ENCODE measurements at regions not wholly inside any gene's neighbourhood (a gene's known extent, or its start where the extent isn't known, plus 50 kb on each side); places are given as distances from the start of the nearest gene placed in this dataset.

DNA sequence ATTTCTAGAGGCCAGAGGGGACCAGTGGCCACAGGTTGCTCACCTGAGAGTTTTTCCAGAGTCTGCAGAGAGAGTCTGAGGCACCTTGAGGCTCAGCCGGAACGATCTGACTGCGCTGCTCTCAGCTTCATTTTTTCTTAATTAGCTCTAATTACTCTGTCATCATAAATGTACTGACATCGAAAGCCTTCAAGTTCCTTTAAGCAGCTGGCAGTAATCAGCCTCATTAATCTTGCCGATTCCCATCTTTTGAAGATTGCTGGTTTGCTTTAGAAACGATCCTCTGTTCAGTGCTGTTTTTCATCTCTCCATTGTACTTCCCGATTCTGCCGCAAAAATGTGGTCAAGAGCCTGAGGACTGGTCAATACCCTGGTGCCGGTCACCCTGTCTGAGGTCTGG, 454.7 kb downstream of the TYW1 start:
- H3K4me1 ChIP-seq (ENCODE audit: control insufficient read depth, insufficient read depth, low read length) = no peaks in the 10 kb centered on the region
- 85% methylated on average over 9 of the region's 9 CpGs for WGBS (ENCODE audit: insufficient coverage)
- H3K36me3 ChIP-seq (ENCODE audit: control insufficient read depth, insufficient read depth, low read length) = no peaks in the 10 kb centered on the region
- Mint-ChIP-seq H3K9me3 (peaks cover 3 to 6% of the 10 kb centered on the region in 2 donors), H3K4me3 (no peak overlapping the region), H3K4me1 (peaks cover 0 to 4% of the 10 kb centered on the region in 2 donors), H3K36me3 (no peaks in the 10 kb centered on the region), H3K27ac (no peak overlapping the region), H3K27me3 (ENCODE audit: low read depth in 2 of 2) (no peaks in the 10 kb centered on the region)
- H3K4me3 ChIP-seq (ENCODE audit: low read length) = no peak overlapping the region
- no peak for DNase-seq
- TF ChIP-seq, protein P1, sequence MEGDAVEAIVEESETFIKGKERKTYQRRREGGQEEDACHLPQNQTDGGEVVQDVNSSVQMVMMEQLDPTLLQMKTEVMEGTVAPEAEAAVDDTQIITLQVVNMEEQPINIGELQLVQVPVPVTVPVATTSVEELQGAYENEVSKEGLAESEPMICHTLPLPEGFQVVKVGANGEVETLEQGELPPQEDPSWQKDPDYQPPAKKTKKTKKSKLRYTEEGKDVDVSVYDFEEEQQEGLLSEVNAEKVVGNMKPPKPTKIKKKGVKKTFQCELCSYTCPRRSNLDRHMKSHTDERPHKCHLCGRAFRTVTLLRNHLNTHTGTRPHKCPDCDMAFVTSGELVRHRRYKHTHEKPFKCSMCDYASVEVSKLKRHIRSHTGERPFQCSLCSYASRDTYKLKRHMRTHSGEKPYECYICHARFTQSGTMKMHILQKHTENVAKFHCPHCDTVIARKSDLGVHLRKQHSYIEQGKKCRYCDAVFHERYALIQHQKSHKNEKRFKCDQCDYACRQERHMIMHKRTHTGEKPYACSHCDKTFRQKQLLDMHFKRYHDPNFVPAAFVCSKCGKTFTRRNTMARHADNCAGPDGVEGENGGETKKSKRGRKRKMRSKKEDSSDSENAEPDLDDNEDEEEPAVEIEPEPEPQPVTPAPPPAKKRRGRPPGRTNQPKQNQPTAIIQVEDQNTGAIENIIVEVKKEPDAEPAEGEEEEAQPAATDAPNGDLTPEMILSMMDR (IDR thresholded peaks at IDR 0.05) = no peak
- H3K9me3 ChIP-seq (ENCODE audit: control insufficient read depth, insufficient read depth, low read length) = no peaks in the 10 kb centered on the region
- H3K27me3 ChIP-seq (ENCODE audit: control insufficient read depth, insufficient read depth, low read length) = no peaks in the 10 kb centered on the region
- H3K27ac ChIP-seq (ENCODE audit: low read length) = no peak overlapping the region
- intact Hi-C loops (cut with micrococcal nuclease) = no loop called here
- ATAC-seq = no peak

DNA sequence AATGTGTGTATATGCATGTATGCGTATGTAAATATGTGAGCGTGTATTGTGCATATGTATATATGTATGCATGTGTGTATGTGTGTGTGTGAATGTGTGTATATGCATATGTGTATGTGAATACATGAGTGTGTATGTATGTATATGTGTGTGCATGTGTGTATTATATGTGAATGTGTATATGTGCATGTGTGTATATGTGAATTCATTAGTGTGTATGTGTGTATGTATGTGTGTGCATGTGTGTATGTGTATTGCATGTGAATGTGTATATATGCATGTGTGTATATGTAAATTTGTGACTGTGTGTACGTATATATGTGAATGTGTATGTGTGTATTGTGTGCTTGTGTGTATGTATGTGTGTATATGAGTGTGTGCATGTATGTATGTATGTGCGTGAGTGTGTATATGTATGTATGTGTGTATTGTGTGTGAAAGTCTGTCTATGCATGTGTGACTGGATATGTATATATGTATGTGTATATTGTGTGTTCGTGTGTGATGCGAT, 455.9 kb downstream of the TYW1 start:
- DNase-seq (no peak), ATAC-seq (peak in 1 of 3 donors; percentile 30)
- H3K27me3 Mint-ChIP-seq (ENCODE audit: low read depth in 2 of 2) = no peaks in the 10 kb centered on the region
- Histone ChIP-seq H3K27ac (ENCODE audit: low read length) (no peak overlapping the region), H3K27me3 (ENCODE audit: control insufficient read depth, insufficient read depth, low read length) (no peaks in the 10 kb centered on the region), H3K36me3 (ENCODE audit: control insufficient read depth, insufficient read depth, low read length) (no peaks in the 10 kb centered on the region), H3K4me3 (ENCODE audit: low read length) (no peak overlapping the region), H3K9me3 (ENCODE audit: control insufficient read depth, insufficient read depth, low read length) (no peaks in the 10 kb centered on the region), H3K4me1 (ENCODE audit: control insufficient read depth, insufficient read depth, low read length) (no peaks in the 10 kb centered on the region)
- intact Hi-C loops (cut with micrococcal nuclease) = no loop called here
- no peaks in the 10 kb centered on the region for H3K36me3 Mint-ChIP-seq
- H3K27ac Mint-ChIP-seq = no peak overlapping the region
- no peak overlapping the region for H3K4me3 Mint-ChIP-seq
- peaks cover 0 to 4% of the 10 kb centered on the region in 2 donors for H3K4me1 Mint-ChIP-seq
- peaks cover 3 to 6% of the 10 kb centered on the region in 2 donors for H3K9me3 Mint-ChIP-seq
- TF ChIP-seq, protein P1 (IDR thresholded peaks at IDR 0.05) = no peak
- WGBS (ENCODE audit: insufficient coverage) = 96% methylated on average over 6 of the region's 6 CpGs

DNA sequence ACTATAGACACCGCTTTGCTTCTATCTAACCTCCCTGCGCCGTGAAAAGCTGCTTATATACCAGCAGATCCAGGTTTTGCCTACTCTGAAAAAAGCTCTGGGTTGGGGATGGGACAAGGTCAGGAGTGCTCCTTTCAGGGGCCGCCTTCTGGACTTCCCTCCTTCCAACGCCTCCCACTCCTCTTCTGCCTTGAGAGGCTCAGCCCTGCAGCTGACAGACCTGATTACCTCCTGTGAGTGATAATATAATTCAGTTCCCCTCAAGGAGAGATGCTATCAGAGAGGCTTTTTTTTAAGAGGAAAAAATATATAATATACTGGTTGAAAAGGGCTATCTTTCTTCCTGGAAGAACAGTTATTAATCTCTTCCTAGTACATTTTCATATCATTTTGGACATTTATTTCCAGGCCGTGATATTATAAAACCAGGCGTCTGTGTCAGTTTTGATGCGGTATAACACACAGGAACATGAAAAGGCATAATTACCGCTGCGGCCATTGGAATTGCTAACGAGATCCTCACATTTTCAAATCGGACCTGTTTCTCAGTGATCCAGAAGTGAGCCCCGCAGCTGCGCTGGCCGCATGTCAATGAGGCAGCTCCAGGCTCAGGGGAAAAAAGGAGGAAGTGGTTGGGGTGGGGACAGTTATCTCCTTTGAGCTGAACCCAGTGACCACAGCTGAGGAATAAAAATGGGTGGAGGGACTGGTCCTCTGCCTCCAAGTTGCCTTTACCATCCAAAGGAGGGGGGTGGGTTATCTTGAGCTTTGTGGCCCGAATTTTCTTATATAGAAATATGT, 457.1 kb downstream of the TYW1 start:
- peaks cover 3% of the 10 kb centered on the region in 2 donors for H3K9me3 Mint-ChIP-seq
- no peaks in the 10 kb centered on the region for H3K4me1 ChIP-seq (ENCODE audit: control insufficient read depth, insufficient read depth, low read length)
- WGBS (ENCODE audit: insufficient coverage) = 41% methylated on average over 15 of the region's 16 CpGs

More for the DNA sequence above, 457.1 kb downstream of the TYW1 start:
- Histone ChIP-seq H3K36me3 (ENCODE audit: control insufficient read depth, insufficient read depth, low read length) (no peaks in the 10 kb centered on the region), H3K27me3 (ENCODE audit: control insufficient read depth, insufficient read depth, low read length) (no peaks in the 10 kb centered on the region), H3K4me3 (ENCODE audit: low read length) (no peak overlapping the region), H3K9me3 (ENCODE audit: control insufficient read depth, insufficient read depth, low read length) (no peaks in the 10 kb centered on the region), H3K27ac (ENCODE audit: low read length) (no peak overlapping the region)
- no peaks in the 10 kb centered on the region for H3K27me3 Mint-ChIP-seq (ENCODE audit: low read depth in 2 of 2)
- intact Hi-C loops (cut with micrococcal nuclease) = no loop called here
- no peak overlapping the region for H3K4me3 Mint-ChIP-seq
- ATAC-seq (no peak), DNase-seq (no peak)
- H3K4me1 Mint-ChIP-seq = peaks cover 0 to 4% of the 10 kb centered on the region in 2 donors
- no peaks in the 10 kb centered on the region for H3K36me3 Mint-ChIP-seq
- TF ChIP-seq, protein P1 (IDR thresholded peaks at IDR 0.05) = no peak
- H3K27ac Mint-ChIP-seq = no peak overlapping the region

Measured in natural killer cell (primary cell).